Smooth muscle cell (in vitro differentiated cells): ENCODE measurements at regions not wholly inside any gene's neighbourhood (a gene's known extent, or its start where the extent isn't known, plus 50 kb on each side); places are given as distances from the start of the nearest gene placed in this dataset.

Source experiments
- DNase-seq: peaks from one replicate; lab custom pipeline; 2025; ENCODE audit not compliant: unreplicated experiment; lab: John Stamatoyannopoulos, UW
- H2AFZ ChIP-seq: fragments of 200-600 bp; sonication (generic); 2 replicates; pipeline ENCODE4 v1.6.0; 2016; ENCODE audit warnings: antibody characterized with exemption, low read depth, mild to moderate bottlenecking
- H3F3A ChIP-seq: fragments of 200-600 bp; sonication (generic); 2 replicates; pipeline ENCODE4 v1.6.0; 2017; ENCODE audit warnings: antibody characterized with exemption, low read depth
- H3K27ac ChIP-seq: fragments of 200-600 bp; sonication (generic); 2 replicates; pipeline ENCODE4 v1.5.1; 2016; ENCODE audit warnings: low read depth, mild to moderate bottlenecking
- H3K27me3 ChIP-seq: fragments of 200-600 bp; sonication (generic); 2 replicates; pipeline ENCODE4 v1.6.1; 2016; ENCODE audit warnings: low read depth, mild to moderate bottlenecking
- H3K36me3 ChIP-seq: fragments of 200-600 bp; sonication (generic); 2 replicates; pipeline ENCODE4 v1.5.1; 2016; ENCODE audit warnings: low read depth
- H3K4me1 ChIP-seq: fragments of 200-600 bp; sonication (generic); 2 replicates; pipeline ENCODE4 v1.5.1; 2016; ENCODE audit warnings: low read depth
- H3K4me2 ChIP-seq: fragments of 200-600 bp; sonication (generic); 2 replicates; pipeline ENCODE4 v1.6.0; 2016; ENCODE audit warnings: mild to moderate bottlenecking
- H3K4me3 ChIP-seq: fragments of 200-600 bp; sonication (generic); 2 replicates; pipeline ENCODE4 v1.5.1; 2016; ENCODE audit warnings: mild to moderate bottlenecking
- H3K79me2 ChIP-seq: fragments of 200-600 bp; sonication (generic); 2 replicates; pipeline ENCODE4 v1.6.0; 2016; ENCODE audit warnings: low read depth, mild to moderate bottlenecking
- H3K9ac ChIP-seq: fragments of 200-600 bp; sonication (generic); 2 replicates; pipeline ENCODE4 v1.6.0; 2016; ENCODE audit warnings: low read depth
- H3K9me3 ChIP-seq: fragments of 200-600 bp; sonication (generic); replicated peaks from 2 replicates; pipeline ENCODE4 v1.5.1; 2016; ENCODE audit warnings: low read depth
- H4K20me1 ChIP-seq: fragments of 200-600 bp; sonication (generic); 2 replicates; pipeline ENCODE4 v1.6.0; 2016; ENCODE audit warnings: low read depth
- CTCF ChIP-seq: fragments of 200-600 bp; sonication (generic); IDR thresholded peaks from 2 replicates; pipeline ENCODE4 v1.5.1; 2017; ENCODE audit warnings: borderline replicate concordance, mild to moderate bottlenecking, antibody characterized with exemption; ENCODE audit not compliant: insufficient read depth, poor library complexity, severe bottlenecking
- WGBS: methylation state at CpG from one replicate; pipeline ENCODE4 v1.1.7; 2016; ENCODE audit warnings: low lambda C conversion rate; 5-methylcytosine and 5-hydroxymethylcytosine counted together

- Histone ChIP-seq H3F3A (no peaks in the 10 kb centered on the region), H3K27ac (no peak overlapping the region), H3K27me3 (no peaks in the 10 kb centered on the region), H3K79me2 (no peaks in the 10 kb centered on the region), H4K20me1 (no peaks in the 10 kb centered on the region), H3K9ac (no peak overlapping the region), H3K4me2 (no peak overlapping the region), H3K9me3 (no peaks in the 10 kb centered on the region), H3K4me1 (no peaks in the 10 kb centered on the region), H3K4me3 (no peak overlapping the region), H3K36me3 (no peaks in the 10 kb centered on the region), H2AFZ (no peak overlapping the region)
- WGBS: 90% methylated on average over 2 of the region's 2 CpGs
- TF ChIP-seq CTCF: no peak
- no peak for DNase-seq
Observed at GRCh38 chr1:239675735-239676134, 289.4 kb downstream of the CHRM3 start.

GRCh38 chr1:239676522-239677273 is 290.3 kb downstream of the CHRM3 start:
- no peak overlapping the region for H3K4me2 ChIP-seq
- no peaks in the 10 kb centered on the region for H3K27me3 ChIP-seq
- no peaks in the 10 kb centered on the region for H3K4me1 ChIP-seq
- WGBS: 89% methylated on average over 4 of the region's 4 CpGs
- H3K36me3 ChIP-seq: no peaks in the 10 kb centered on the region
- no peak overlapping the region for H3K4me3 ChIP-seq
- DNase-seq: no peak
- no peaks in the 10 kb centered on the region for H3K9me3 ChIP-seq
- H2AFZ ChIP-seq: no peak overlapping the region
- H3K27ac ChIP-seq: no peak overlapping the region
- no peaks in the 10 kb centered on the region for H3F3A ChIP-seq
- TF ChIP-seq CTCF: no peak
- H4K20me1 ChIP-seq: no peaks in the 10 kb centered on the region
- no peak overlapping the region for H3K9ac ChIP-seq
- no peaks in the 10 kb centered on the region for H3K79me2 ChIP-seq

GRCh38 chr1:239677362-239677761 is 291.0 kb downstream of the CHRM3 start:
- no peak overlapping the region for H3K4me3 ChIP-seq

More at GRCh38 chr1:239677362-239677761, 291.0 kb downstream of the CHRM3 start:
- no peaks in the 10 kb centered on the region for H3K27me3 ChIP-seq
- no peaks in the 10 kb centered on the region for H3K79me2 ChIP-seq
- no peaks in the 10 kb centered on the region for H3K4me1 ChIP-seq
- DNase-seq: no peak
- no peaks in the 10 kb centered on the region for H4K20me1 ChIP-seq
- no peak overlapping the region for H3K9ac ChIP-seq
- H3K4me2 ChIP-seq: no peak overlapping the region
- 33% methylated on average over 3 of the region's 3 CpGs for WGBS
- H2AFZ ChIP-seq: no peak overlapping the region
- H3K9me3 ChIP-seq: no peaks in the 10 kb centered on the region
- no peak overlapping the region for H3K27ac ChIP-seq
- no peak for TF ChIP-seq CTCF
- no peaks in the 10 kb centered on the region for H3F3A ChIP-seq
- no peaks in the 10 kb centered on the region for H3K36me3 ChIP-seq
